ENCODE measurements at regions not wholly inside any gene's neighbourhood (a gene's known extent, or its start where the extent isn't known, plus 50 kb on each side); places are given as distances from the start of the nearest gene placed in this dataset.

DNA sequence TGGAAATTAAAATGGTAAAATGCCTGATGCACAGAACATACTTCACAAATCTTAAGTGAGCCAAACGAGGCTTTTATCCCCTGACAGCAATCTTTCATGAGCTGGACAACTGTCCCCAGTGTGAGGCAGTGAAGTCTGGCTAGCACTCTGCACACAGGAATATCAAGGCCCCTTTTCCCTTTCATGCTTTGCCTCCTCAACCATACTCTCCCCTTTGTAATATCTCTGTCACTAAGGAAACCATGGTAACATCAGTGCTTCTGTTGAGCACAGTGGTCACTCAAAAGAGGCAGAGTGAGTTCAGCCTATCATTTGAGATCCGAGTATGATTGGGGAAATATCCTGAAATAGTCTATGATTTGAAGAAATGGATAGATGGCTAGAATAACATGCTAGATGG is 318.3 kb downstream of the ENC1 start:
- Histone ChIP-seq H3K4me3 (no peak overlapping the region), H3K9ac (ENCODE audit: low read depth in 2 of 2, low read length in 2 of 2) (no peak overlapping the region), H3K27ac (no peak overlapping the region), H3K9me3 (no peaks in the 10 kb centered on the region), H3K36me3 (no peaks in the 10 kb centered on the region), H3K27me3 (no peaks in the 10 kb centered on the region), H3K4me1 (no peaks in the 10 kb centered on the region)
- intact Hi-C loops (cut with DNase I), result no loop called here
- DNase-seq, result no peak
- no peak for TF ChIP-seq CTCF (IDR thresholded peaks at IDR 0.05)

DNA sequence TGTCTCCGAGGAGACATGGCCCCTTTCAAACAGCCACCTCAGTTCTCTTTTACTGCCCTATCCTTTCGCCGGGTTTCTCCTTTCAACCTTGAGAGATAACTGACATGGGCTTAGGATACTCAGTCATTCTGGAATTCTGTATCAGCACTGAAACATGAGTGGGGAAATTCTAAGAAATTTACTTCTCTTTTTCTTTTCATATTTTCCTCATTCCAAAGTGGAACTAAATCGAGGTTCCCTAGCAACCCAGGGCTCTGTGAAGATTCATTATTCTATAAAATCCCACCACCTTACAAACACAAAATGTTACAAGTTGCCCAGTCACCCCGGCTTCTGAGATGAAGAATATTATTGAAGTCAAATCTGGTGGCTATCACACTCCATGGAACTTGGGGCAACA is 319.2 kb downstream of the ENC1 start:
- Histone ChIP-seq H3K36me3 (no peaks in the 10 kb centered on the region), H3K27ac (no peak overlapping the region), H3K4me3 (no peak overlapping the region), H3K9me3 (no peaks in the 10 kb centered on the region), H3K27me3 (no peaks in the 10 kb centered on the region), H3K4me1 (no peaks in the 10 kb centered on the region), H3K9ac (ENCODE audit: low read depth in 2 of 2, low read length in 2 of 2) (no peak overlapping the region)
- intact Hi-C loops (cut with DNase I), result no loop called here
- DNase-seq, result no peak
- no peak for TF ChIP-seq CTCF (IDR thresholded peaks at IDR 0.05)

GRCh38 chr5:74320526-74320925 is 320.0 kb downstream of the ENC1 start:
- Histone ChIP-seq H3K9me3 (no peaks in the 10 kb centered on the region), H3K4me1 (no peaks in the 10 kb centered on the region), H3K27ac (no peak overlapping the region), H3K36me3 (no peaks in the 10 kb centered on the region), H3K4me3 (no peak overlapping the region), H3K27me3 (no peaks in the 10 kb centered on the region), H3K9ac (ENCODE audit: low read depth in 2 of 2, low read length in 2 of 2) (no peak overlapping the region)
- TF ChIP-seq CTCF (IDR thresholded peaks at IDR 0.05), result no peak
- intact Hi-C loops (cut with DNase I), result no loop called here
- no peak for DNase-seq

DNA sequence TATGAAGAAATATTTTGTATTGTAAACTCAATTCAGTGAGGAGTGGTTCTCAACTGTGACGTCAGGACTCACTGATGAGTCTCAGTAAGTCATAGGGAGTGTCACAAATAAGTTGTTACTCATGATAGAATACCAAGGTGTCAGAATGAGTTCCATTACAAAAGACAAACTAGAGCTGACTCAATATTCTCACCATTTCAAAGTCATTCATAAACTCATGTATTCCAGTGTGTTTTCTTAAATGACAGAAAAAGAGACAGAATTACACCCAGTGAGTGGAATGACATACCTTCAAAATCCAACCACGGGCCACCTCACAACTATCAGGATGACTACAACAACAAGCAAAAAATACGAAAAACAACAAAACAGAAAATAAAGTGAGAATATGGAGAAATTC is 321.5 kb downstream of the ENC1 start:
- H3K27ac ChIP-seq, result no peak overlapping the region
- no peaks in the 10 kb centered on the region for H3K4me1 ChIP-seq
- no peak for TF ChIP-seq CTCF (IDR thresholded peaks at IDR 0.05)
- no peak for DNase-seq
- H3K9me3 ChIP-seq, result no peaks in the 10 kb centered on the region
- no peaks in the 10 kb centered on the region for H3K27me3 ChIP-seq
- H3K9ac ChIP-seq (ENCODE audit: low read depth in 2 of 2, low read length in 2 of 2), result no peak overlapping the region
- no peaks in the 10 kb centered on the region for H3K36me3 ChIP-seq
- no peak overlapping the region for H3K4me3 ChIP-seq
- intact Hi-C loops (cut with DNase I), result no loop called here

GRCh38 chr5:74316064-74316603 is 324.4 kb downstream of the ENC1 start:
- Histone ChIP-seq H3K4me3 (no peak overlapping the region), H3K36me3 (no peaks in the 10 kb centered on the region), H3K27ac (peak overlapping the region; percentile 55), H3K9ac (ENCODE audit: low read depth in 2 of 2, low read length in 2 of 2) (no peak overlapping the region), H3K4me1 (no peaks in the 10 kb centered on the region), H3K27me3 (no peaks in the 10 kb centered on the region), H3K9me3 (no peaks in the 10 kb centered on the region)
- intact Hi-C loops (cut with DNase I), result no loop called here
- no peak for DNase-seq
- no peak for TF ChIP-seq CTCF (IDR thresholded peaks at IDR 0.05)

DNA sequence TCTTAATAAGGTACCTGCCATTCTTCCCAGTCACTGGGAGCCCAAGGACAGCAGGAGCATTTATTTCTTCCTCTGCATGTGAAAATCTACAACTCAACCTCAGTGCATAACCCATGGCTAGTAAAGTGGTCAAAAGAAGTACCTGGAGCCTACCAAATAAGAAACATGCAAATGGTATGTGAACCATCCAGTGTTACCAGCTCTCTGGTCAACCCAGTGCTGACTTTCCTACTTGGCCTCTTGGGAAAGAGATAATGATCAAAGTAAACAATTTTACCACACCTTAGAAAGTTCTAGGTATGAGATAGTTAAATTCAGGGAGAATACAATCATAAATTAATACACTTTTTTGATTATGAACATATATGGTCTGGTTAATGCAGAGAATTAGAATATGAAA is 325.6 kb downstream of the ENC1 start:
- no peak for DNase-seq
- no peak overlapping the region for H3K4me3 ChIP-seq
- H3K36me3 ChIP-seq, result no peaks in the 10 kb centered on the region
- H3K9ac ChIP-seq (ENCODE audit: low read depth in 2 of 2, low read length in 2 of 2), result no peak overlapping the region
- no peaks in the 10 kb centered on the region for H3K9me3 ChIP-seq
- no peaks in the 10 kb centered on the region for H3K27me3 ChIP-seq
- no peaks in the 10 kb centered on the region for H3K4me1 ChIP-seq
- intact Hi-C loops (cut with DNase I), result no loop called here
- no peak overlapping the region for H3K27ac ChIP-seq
- no peak for TF ChIP-seq CTCF (IDR thresholded peaks at IDR 0.05)

Measured in colonic mucosa (tissue), 4 donors.